ENCODE measurements at regions not wholly inside any gene's neighbourhood (a gene's known extent, or its start where the extent isn't known, plus 50 kb on each side); places are given as distances from the start of the nearest gene placed in this dataset.

DNA sequence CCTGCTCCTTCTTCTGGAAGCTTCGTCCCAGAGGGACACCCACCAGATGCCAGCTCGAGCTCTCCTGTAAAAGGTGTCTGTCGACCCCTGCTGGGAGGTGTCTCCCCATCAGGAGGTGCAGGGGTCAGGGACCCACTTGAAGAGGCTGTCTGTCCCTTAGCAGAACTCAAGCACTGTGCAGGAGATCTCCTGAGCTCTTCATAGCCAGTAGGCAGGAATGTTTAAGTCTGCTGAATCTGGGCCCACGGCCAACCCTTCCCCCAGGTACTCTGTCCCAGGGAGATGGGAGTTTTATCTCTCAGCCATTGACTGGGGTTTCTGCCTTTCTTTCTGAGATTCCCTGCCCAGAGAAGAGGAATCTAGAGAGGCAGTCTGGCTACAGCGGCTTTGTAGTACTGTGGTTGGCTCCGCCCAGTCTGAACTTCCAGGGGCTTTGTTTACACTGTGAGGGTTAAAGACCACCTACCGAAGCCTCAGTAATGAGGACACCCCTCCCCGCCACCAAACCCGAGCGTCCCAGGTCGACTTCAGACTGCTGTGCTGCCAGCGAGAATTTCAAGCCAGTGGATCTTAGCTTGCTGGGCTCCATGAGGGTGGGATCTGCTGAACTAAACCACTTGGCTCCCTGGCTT, 1383.0 kb upstream of the TENM3 start (continued):
- TF ChIP-seq, protein P1, sequence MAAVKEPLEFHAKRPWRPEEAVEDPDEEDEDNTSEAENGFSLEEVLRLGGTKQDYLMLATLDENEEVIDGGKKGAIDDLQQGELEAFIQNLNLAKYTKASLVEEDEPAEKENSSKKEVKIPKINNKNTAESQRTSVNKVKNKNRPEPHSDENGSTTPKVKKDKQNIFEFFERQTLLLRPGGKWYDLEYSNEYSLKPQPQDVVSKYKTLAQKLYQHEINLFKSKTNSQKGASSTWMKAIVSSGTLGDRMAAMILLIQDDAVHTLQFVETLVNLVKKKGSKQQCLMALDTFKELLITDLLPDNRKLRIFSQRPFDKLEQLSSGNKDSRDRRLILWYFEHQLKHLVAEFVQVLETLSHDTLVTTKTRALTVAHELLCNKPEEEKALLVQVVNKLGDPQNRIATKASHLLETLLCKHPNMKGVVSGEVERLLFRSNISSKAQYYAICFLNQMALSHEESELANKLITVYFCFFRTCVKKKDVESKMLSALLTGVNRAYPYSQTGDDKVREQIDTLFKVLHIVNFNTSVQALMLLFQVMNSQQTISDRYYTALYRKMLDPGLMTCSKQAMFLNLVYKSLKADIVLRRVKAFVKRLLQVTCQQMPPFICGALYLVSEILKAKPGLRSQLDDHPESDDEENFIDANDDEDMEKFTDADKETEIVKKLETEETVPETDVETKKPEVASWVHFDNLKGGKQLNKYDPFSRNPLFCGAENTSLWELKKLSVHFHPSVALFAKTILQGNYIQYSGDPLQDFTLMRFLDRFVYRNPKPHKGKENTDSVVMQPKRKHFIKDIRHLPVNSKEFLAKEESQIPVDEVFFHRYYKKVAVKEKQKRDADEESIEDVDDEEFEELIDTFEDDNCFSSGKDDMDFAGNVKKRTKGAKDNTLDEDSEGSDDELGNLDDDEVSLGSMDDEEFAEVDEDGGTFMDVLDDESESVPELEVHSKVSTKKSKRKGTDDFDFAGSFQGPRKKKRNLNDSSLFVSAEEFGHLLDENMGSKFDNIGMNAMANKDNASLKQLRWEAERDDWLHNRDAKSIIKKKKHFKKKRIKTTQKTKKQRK (IDR thresholded peaks at IDR 0.05; ENCODE audit: low read depth, low read length), result no peak
- TF ChIP-seq, protein P2, sequence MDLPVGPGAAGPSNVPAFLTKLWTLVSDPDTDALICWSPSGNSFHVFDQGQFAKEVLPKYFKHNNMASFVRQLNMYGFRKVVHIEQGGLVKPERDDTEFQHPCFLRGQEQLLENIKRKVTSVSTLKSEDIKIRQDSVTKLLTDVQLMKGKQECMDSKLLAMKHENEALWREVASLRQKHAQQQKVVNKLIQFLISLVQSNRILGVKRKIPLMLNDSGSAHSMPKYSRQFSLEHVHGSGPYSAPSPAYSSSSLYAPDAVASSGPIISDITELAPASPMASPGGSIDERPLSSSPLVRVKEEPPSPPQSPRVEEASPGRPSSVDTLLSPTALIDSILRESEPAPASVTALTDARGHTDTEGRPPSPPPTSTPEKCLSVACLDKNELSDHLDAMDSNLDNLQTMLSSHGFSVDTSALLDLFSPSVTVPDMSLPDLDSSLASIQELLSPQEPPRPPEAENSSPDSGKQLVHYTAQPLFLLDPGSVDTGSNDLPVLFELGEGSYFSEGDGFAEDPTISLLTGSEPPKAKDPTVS (IDR thresholded peaks at IDR 0.05; ENCODE audit: low read depth, low read length), result no peak
- TF ChIP-seq, protein P3, sequence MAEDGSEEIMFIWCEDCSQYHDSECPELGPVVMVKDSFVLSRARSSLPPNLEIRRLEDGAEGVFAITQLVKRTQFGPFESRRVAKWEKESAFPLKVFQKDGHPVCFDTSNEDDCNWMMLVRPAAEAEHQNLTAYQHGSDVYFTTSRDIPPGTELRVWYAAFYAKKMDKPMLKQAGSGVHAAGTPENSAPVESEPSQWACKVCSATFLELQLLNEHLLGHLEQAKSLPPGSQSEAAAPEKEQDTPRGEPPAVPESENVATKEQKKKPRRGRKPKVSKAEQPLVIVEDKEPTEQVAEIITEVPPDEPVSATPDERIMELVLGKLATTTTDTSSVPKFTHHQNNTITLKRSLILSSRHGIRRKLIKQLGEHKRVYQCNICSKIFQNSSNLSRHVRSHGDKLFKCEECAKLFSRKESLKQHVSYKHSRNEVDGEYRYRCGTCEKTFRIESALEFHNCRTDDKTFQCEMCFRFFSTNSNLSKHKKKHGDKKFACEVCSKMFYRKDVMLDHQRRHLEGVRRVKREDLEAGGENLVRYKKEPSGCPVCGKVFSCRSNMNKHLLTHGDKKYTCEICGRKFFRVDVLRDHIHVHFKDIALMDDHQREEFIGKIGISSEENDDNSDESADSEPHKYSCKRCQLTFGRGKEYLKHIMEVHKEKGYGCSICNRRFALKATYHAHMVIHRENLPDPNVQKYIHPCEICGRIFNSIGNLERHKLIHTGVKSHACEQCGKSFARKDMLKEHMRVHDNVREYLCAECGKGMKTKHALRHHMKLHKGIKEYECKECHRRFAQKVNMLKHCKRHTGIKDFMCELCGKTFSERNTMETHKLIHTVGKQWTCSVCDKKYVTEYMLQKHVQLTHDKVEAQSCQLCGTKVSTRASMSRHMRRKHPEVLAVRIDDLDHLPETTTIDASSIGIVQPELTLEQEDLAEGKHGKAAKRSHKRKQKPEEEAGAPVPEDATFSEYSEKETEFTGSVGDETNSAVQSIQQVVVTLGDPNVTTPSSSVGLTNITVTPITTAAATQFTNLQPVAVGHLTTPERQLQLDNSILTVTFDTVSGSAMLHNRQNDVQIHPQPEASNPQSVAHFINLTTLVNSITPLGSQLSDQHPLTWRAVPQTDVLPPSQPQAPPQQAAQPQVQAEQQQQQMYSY (CRISPR knock-in tag; IDR thresholded peaks at IDR 0.05), result no peak
- TF ChIP-seq RUNX3 (IDR thresholded peaks at IDR 0.05; ENCODE audit: low read length) (no peak), CHD1 (IDR thresholded peaks at IDR 0.05; ENCODE audit: low read depth, low read length) (no peak)

Measured in GM12878 (cell line).